ENCODE measurements at regions not wholly inside any gene's neighbourhood (a gene's known extent, or its start where the extent isn't known, plus 50 kb on each side); places are given as distances from the start of the nearest gene placed in this dataset.
A peak's percentile ranks its signal among the peaks of the same experiment; 100 is the strongest.

GRCh38 chr7:26441002-26441521 lies 149.4 kb downstream of the SNX10 start:
- no peak for FAIRE-seq

More at GRCh38 chr7:26441002-26441521, 149.4 kb downstream of the SNX10 start:
- no peak overlapping the region for H3K4me3 ChIP-seq (ENCODE audit: extremely low read depth in 1 of 4, insufficient read depth in 2 of 4, low read depth in 3 of 4, low read length in 4 of 4)
- H4K20me1 ChIP-seq (replicated peaks in 1 of 2; ENCODE audit: control insufficient read depth in 1 of 2, insufficient read depth in 2 of 2, low read length in 2 of 2): no peaks in the 10 kb centered on the region
- H3K23ac ChIP-seq (ENCODE audit: insufficient read length): no peak overlapping the region
- no peak overlapping the region for H2BK15ac ChIP-seq (ENCODE audit: low read length)
- H3K4me1 ChIP-seq (replicated peaks in 1 of 4; ENCODE audit: control insufficient read depth in 3 of 4, insufficient read depth in 4 of 4, low read length in 3 of 4): peaks cover 5 to 8% (median 5%) of the 10 kb centered on the region in 4 experiments; a peak in 3 of 7 replicates
- CTCF ChIA-PET (ENCODE audit: partially characterized antibody): interaction anchor here (1.1 kb wide), 1 partner anchor 8 kb away, joined by 4 read pairs; no protein-coding TSS in a partner anchor
- no peak overlapping the region for H3K27ac ChIP-seq (ENCODE audit: low read depth, low read length)
- H3K4me2 ChIP-seq (ENCODE audit: insufficient read depth in 1 of 2, low read depth in 2 of 2, low read length in 2 of 2): peak overlapping the region; percentile 3 to 33; a peak in 1 of 4 replicates
- no peaks in the 10 kb centered on the region for H3K79me2 ChIP-seq (ENCODE audit: control insufficient read depth in 1 of 2, insufficient read depth in 2 of 2, low read length in 2 of 2)
- H3K27me3 ChIP-seq (replicated peaks in 1 of 4; ENCODE audit: control insufficient read depth in 3 of 4, extremely low read depth in 1 of 4, insufficient read depth in 3 of 4, low read length in 3 of 4): no peaks in the 10 kb centered on the region
- TF ChIP-seq TAF1 (IDR thresholded peaks at IDR 0.05; ENCODE audit: low read depth, low read length): no peak
- 66% methylated on average over 13 of the region's 13 CpGs; no CpG with 5 or more reads in 1 of the 2 experiments for WGBS, 2 experiments (ENCODE audit: extremely low coverage in 1 of 2, insufficient coverage in 1 of 2, insufficient read length in 1 of 2, insufficient replicate concordance in 2 of 2, low coverage in 1 of 2, low lambda C conversion rate in 2 of 2, missing lambda C conversion rate in 1 of 2)
- H3K36me3 ChIP-seq (ENCODE audit: control insufficient read depth in 2 of 4, insufficient read depth in 4 of 4, low read length in 3 of 4): no peaks in the 10 kb centered on the region
- DNase-seq (ENCODE audit: low read depth in 1 of 2, low spot score in 2 of 2): no peak
- no peaks in the 10 kb centered on the region for H3K79me1 ChIP-seq (ENCODE audit: low read depth, low read length)
- H2AK5ac ChIP-seq (ENCODE audit: low read depth, low read length): no peak overlapping the region
- H2AFZ ChIP-seq (ENCODE audit: low read length): peak overlapping the region; percentile 68; the same call in 1 of the 2 replicates
- no peak overlapping the region for H3K18ac ChIP-seq (ENCODE audit: extremely low read depth, low read length)
- no peak overlapping the region for H2BK20ac ChIP-seq (ENCODE audit: low read length)
- H2BK120ac ChIP-seq (replicated peaks; ENCODE audit: low read depth, low read length): no peak overlapping the region
- no peaks in the 10 kb centered on the region for H3K9me3 ChIP-seq (ENCODE audit: insufficient read depth in 2 of 2, low read depth in 1 of 2, low read length in 1 of 2)
- H4K8ac ChIP-seq (ENCODE audit: extremely low read depth, insufficient read depth, low read length): no peak overlapping the region
- H4K5ac ChIP-seq (ENCODE audit: insufficient read length, low read depth, low read length): no peak overlapping the region
- no peak overlapping the region for H2BK12ac ChIP-seq (ENCODE audit: low read depth, low read length)
- no peaks in the 10 kb centered on the region; the same call in 1 of the 2 replicates for H3K23me2 ChIP-seq (ENCODE audit: low read depth, low read length)
- no peak overlapping the region for H3K4ac ChIP-seq (replicated peaks; ENCODE audit: insufficient read length, low read depth, low read length)
- no peak overlapping the region for H2BK5ac ChIP-seq (ENCODE audit: low read depth, low read length)
- H4K91ac ChIP-seq (replicated peaks; ENCODE audit: insufficient read length, low read length): no peak overlapping the region
- H3K14ac ChIP-seq (ENCODE audit: insufficient read length): no peak overlapping the region
- H3K56ac ChIP-seq (replicated peaks; ENCODE audit: insufficient read length, low read depth, low read length): no peak overlapping the region
- H3K9ac ChIP-seq (replicated peaks in 1 of 4; ENCODE audit: extremely low read depth in 1 of 4, low read depth in 3 of 4, low read length in 3 of 4): 0 out of 7 replicates have a peak overlapping the region, but pooled peaks of 1 of the 4 experiments have one; percentile 13
- POLR2A ChIA-PET (ENCODE audit: partially characterized antibody): no interaction called here
